Erythroblast (primary cell): ENCODE measurements at regions not wholly inside any gene's neighbourhood (a gene's known extent, or its start where the extent isn't known, plus 50 kb on each side); places are given as distances from the start of the nearest gene placed in this dataset.

Experiments
- DNase-seq, 2 experiments: peaks; one replicate each; lab custom pipeline; 2025; lab: John Stamatoyannopoulos, UW
- GATA1 ChIP-seq: IDR thresholded peaks from 2 replicates; pipeline ENCODE4 v1.6.1; 2011; ENCODE audit warnings: low read depth, mild to moderate bottlenecking, control low read depth, low read length, moderate library complexity
- POLR2A ChIP-seq: IDR thresholded peaks from 2 replicates; pipeline ENCODE4 v1.6.1; 2011; ENCODE audit warnings: mild to moderate bottlenecking, low read length

DNA sequence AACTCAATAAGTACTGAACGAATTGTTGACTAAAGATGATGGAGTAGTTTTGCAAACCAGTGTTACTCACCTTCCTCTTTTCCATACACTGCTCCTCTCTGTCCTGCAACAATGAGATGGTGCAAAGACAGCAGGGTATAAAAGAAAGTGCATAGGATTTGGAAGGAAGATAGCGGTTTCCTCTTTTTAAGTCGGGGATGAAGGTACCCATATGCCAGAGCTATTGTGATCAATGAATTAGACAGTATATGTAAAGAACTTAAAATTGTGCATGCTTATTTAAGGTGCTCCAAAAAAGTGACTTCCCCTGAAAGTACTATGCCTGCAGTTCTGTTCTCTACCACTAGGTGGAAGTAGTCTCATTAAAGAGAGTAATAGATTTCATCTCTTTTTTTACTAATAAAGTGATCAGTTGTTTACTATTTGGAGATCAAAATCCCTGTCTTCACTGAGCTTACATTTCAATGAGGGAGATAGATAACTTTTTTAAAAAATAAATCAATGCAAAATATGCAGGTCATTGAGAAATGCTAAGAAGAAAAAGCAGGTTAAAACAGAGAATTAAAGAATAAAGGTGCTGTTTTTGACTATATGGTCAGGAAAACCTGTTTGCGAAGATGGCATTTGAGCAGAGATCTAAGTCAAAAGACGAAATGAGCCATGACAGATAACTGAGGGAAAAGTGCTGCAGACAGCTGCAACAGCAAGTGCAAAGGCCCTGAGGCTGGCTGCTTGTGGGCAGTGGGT lies 339.7 kb upstream of the SLC14A2 start:
- DNase-seq, result peak; percentile 46 to 70
- TF ChIP-seq POLR2A (no peak), GATA1 (no peak)

DNA sequence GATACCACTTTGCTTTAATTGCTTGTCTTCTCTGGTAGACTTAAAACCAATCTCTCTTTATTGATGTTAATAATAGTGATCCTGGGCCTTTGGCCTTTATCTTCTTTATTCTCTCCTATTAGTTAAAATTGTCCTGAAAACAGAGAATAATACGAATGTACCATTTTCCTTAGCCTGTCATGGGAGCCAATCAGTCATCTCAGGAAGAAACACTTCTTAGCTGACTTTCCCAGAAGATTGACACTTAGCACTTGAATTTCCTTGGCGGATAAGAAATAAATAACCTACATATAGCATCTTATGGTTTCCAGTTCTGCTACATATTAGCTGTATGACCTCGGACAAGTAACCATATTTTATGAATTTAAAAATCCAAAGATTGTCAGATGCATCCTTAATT lies 338.4 kb upstream of the SLC14A2 start:
- TF ChIP-seq POLR2A (no peak), GATA1 (no peak)
- no peak for DNase-seq

DNA sequence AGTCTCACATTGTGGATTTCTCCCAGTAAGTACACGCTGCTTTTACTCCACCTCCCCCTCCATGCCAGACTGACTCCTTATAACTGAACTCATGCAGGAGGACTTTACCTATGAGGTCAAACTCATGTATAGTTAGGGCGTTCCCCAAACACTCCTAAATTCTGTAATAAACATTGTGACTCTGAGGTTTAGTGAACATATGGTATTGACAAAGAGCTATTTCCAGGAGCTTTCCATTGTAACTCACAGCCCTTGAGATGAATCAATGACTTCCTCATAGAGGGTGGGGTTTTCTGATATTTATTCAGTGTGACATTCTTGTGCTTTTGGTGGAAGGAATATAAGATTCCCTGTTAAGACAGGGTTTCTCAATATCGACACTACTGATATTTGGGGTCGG lies 337.4 kb upstream of the SLC14A2 start:
- TF ChIP-seq GATA1, result no peak
- TF ChIP-seq POLR2A, result no peak
- no peak for DNase-seq

DNA sequence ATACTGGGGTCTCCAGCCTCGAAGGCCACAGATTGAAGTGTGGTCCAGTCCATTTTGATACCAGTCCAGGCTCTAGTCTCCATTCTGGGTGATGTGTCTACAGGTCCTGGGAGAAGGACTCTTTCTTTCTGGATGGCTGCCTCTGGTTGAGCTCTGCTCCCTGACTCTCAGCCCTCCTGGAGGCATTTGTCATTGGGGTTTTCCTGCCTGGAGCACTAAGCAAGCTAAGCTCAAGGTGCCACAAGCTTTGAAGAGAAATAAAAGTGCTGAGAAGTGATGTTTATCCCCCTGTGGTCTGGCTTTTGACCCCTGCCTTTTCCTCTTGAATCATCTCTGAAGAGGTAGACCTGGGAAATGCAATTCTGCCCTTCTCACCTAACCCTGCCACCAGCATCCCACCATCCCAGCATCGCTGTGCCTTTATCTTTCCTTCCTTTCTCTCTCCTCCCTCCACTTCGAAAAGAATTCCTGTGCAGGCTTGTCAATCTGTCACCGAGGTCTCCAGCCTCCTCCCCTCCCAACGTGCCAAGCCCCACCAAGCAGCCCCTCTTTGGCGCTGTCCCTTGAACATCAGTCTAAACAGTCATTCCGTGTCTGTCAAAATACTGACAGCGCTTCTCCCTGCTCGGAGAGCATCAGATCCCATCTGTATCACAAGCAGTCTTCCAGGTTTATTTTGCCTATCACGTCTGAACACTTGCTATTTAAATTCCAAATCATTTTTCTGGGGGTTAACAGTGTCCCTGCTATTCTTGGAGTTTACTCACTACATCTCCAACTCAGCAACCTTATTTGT lies 334.6 kb upstream of the SLC14A2 start:
- DNase-seq, result no peak
- TF ChIP-seq POLR2A (no peak), GATA1 (no peak)

DNA sequence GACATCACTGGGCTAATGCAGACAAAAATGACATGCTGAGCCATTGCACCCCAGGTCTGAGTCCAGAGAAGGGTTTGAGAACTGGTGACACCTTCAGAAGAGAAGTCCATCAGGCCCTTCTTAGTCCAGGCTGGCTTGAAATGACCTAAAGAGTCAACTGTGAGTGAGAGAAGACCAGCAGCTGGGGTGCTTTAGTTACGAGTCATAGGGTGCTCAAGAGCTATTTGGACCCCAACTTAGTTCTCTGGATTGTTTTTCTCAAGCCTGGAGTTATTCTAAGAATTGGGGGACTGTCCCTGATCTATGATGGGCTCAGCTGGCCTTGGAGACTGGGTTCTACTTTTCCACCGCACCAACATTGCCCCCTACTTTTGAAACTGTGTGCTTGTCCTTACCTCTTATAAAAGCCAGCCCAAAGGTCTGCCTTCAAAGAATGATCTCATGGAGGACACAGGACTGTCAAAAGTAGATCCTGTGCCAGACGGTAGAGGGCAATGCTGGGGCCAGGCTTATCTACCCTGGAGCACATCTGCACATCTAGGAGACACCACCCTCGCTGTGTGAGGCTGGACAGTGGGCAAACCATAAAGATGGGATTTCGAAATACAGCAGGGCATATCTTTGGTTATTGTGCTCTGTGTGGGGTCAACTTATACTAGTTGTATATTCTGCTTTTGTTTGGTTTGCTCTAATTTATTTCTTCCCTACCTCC lies 333.0 kb upstream of the SLC14A2 start:
- peak; percentile 35 to 48 for DNase-seq

DNA sequence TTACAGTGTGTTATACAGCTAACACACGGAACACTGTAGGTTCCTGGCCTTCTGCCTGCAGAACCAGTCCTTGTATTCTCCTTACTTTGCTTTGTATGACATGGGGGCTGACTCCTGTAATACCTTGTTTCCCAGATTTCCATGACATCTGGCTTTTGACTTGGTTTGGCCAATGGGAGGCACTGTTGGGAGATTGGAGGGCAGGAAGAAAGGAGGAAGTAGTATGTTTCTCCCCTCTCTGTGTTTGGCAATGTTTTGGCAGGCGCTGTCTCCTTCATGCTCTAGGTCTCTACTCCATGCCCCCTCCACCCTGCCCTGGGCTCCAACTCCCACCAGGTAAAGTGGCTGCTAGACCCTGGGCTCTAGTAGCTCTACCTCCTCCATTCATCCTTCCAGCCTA lies 331.1 kb upstream of the SLC14A2 start:
- no peak for TF ChIP-seq GATA1
- TF ChIP-seq POLR2A, result no peak
- DNase-seq, result no peak

More for the DNA sequence above, 333.0 kb upstream of the SLC14A2 start:
- TF ChIP-seq POLR2A, result no peak
- no peak for TF ChIP-seq GATA1

DNA sequence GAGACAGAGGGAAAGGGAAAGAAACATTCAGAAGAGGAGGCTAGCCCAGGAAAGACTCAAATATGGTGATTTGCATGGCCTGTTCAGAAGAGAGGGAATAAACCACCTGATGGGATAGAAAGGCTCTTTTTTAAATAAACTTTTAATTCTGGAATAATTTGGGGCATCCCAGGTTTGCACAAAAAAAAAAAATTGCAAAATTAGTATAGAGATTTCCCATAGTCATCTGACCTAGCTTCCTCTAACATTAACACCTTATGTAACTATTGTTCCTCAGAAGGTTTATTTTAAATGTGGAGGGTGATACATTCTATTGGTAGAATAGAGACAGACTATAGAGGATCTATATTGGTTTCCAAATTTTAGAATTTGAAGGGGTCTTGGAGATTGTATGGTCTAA lies 330.4 kb upstream of the SLC14A2 start:
- TF ChIP-seq GATA1 (no peak), POLR2A (no peak)
- DNase-seq, result no peak

DNA sequence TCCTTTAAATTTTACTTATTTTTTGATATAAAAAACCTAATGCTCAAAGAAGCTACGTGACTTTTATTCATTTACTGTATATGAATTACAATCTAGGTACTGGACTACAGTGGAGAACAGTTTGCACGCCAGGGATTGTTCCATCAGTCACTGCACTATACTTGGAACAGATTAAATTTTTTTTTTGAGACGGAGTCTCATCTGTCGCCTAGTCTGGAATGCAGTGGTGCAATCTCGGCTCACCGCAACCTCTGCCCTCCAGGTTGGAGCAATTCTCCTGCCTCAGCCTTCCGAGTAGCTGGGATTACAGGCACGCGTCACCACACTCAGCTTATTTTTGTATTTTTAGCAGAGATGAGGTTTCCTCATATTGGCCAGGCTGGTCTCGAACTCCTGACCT lies 330.0 kb upstream of the SLC14A2 start:
- DNase-seq, result no peak
- no peak for TF ChIP-seq POLR2A
- no peak for TF ChIP-seq GATA1

DNA sequence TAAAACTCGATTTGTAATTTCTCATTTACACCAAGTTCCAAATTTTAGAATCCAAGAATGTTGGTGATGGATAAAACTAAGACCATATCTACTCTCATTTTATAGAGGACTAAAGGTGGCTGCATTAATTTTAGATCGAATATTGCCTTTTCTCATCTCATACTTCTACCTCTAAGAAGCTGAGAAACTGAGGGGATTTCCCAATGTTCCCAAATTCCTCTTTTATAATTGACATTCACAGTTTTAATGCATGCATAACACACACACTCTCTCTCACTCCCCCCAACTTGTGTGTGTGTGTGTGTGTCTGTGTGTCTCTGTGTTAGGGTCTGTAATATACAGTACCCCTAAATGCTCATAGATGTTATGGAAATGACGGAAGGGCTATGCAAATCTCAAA lies 328.8 kb upstream of the SLC14A2 start:
- TF ChIP-seq GATA1 (no peak), POLR2A (no peak)
- no peak for DNase-seq

DNA sequence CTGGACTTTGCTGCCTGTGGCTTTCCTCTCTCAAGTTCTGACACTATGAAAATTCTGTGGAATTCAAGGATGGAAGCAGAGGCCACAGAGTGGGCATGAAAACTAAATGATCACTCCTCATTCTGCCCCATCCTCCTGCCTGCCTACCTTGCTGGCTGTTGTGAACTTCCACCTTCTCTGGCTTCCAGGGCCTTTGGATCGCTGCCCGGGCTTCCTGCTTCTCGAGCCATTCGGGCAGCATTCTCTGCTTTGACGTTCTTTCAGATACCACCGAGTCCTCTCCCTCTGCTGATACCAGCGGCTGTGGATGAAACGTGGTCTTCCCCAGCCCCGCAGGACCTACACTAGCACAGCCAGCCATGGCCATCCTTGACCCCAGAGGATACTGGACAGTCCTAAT lies 327.7 kb upstream of the SLC14A2 start:
- TF ChIP-seq GATA1 (no peak), POLR2A (no peak)
- DNase-seq, result no peak

DNA sequence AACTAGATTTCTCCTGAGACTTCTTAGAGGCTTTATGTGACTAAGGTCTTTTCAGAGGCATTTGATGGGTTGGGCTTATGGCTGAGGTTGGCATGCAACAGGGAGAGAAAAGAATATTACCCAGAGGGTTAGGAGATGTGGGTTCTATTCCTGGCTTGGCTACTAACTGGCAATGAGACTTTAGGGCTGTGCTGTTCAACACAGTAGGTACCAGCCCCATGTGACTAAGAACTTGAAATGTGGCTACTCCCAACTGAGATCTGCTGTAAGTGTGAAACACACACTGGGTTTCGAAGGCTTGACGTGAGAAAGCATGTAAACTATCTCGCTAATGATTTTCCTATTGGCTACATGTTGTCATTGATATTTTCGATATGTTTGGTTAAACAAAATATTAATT lies 324.9 kb upstream of the SLC14A2 start:
- TF ChIP-seq GATA1 (no peak), POLR2A (no peak)
- no peak for DNase-seq

DNA sequence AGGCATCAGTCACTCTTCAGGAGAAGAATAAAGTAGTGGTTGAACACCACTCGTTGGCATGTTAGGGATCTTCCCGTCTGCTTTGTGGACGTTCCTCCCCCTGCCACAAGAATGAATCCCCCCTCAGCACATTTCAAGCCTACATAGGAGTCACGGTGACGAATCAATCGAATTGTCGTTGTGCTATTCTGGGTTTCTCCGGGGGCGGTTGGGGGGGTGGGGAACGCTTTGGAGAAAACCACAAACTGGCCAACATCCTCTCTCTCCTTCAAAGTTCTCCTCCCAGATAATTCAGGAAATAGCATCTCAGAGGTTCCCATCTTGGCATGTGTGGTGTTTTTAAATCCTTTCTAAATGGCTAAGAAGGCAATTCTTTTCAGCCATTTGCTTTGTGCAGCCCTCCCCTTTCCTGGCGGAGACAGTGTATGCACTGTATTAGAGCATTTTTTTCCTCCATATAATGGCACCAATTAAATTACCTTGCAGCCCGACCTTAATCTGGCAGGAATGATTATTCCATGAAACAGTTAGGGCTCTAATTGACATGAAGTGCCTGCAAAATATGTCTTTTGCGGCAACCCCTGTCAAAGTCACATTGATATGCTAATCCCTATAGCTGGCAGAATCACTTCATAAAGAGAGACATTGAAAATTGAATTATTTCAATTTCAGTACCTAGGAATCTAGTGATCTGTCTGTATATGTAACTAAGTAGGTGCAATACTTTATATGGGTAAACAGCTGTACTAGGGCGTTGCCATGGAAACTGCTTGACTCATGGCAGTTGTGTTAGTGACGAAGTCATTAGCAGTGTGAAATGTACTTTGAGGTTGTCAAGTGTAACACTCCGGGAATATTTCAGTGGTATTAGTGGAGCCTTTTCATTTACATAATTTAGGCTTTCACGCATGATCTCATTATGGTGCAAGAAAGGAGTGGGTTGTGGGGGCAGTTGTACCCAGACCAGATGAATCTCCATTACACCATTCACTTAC lies 323.4 kb upstream of the SLC14A2 start:
- peak; percentile 6 to 11 for DNase-seq

DNA sequence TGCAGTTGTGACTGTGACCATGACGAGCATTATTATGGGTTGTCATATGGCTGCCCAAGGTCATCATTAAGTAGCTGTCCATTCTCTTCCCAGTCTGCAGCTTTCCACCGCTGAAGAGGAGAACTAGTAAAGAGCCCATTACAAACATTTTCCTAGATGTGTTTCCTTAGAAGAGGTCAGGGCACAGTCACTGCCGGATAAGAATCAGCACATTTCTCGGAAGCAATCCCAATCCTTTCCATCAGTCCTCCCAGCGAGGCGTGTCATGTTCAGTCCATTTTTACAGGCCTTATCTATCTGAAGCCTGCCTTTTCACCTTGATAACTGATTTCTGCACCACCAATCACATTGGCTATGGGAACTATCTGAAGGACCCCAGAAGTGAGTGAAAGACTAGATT lies 319.9 kb upstream of the SLC14A2 start:
- TF ChIP-seq POLR2A (no peak), GATA1 (no peak)
- no peak for DNase-seq

More for the DNA sequence above, 323.4 kb upstream of the SLC14A2 start:
- TF ChIP-seq POLR2A (no peak), GATA1 (no peak)
